ENCODE measurements at regions not wholly inside any gene's neighbourhood (a gene's known extent, or its start where the extent isn't known, plus 50 kb on each side); places are given as distances from the start of the nearest gene placed in this dataset.

GRCh38 chr6:4314201-4314707, 178.9 kb upstream of the ECI2 start:
- H3K27me3 ChIP-seq (ENCODE audit: control insufficient read depth, insufficient read depth, low read length), result no peaks in the 10 kb centered on the region
- DNase-seq, result no peak
- peaks cover 17% of the 10 kb centered on the region for H3K4me1 ChIP-seq (ENCODE audit: control insufficient read depth, insufficient read depth, low read length)

GRCh38 chr6:4313044-4313686, 177.8 kb upstream of the ECI2 start:
- WGBS (ENCODE audit: insufficient coverage), result 60% methylated on average over 1 of the region's 2 CpGs
- Histone ChIP-seq H3K4me3 (ENCODE audit: low read length) (no peak overlapping the region), H3K36me3 (ENCODE audit: control insufficient read depth, insufficient read depth, low read length) (no peaks in the 10 kb centered on the region), H3K4me1 (ENCODE audit: control insufficient read depth, insufficient read depth, low read length) (peaks cover 16% of the 10 kb centered on the region), H3K27ac (ENCODE audit: low read length) (no peak overlapping the region), H3K9me3 (replicated peaks; ENCODE audit: control insufficient read depth, low read depth, low read length) (peaks cover 13% of the 10 kb centered on the region), H3K27me3 (ENCODE audit: control insufficient read depth, insufficient read depth, low read length) (no peaks in the 10 kb centered on the region)
- DNase-seq, result peak; percentile 17

More at GRCh38 chr6:4314201-4314707, 178.9 kb upstream of the ECI2 start:
- H3K27ac ChIP-seq (ENCODE audit: low read length), result no peak overlapping the region
- H3K9me3 ChIP-seq (replicated peaks; ENCODE audit: control insufficient read depth, low read depth, low read length), result peaks cover 13% of the 10 kb centered on the region
- no peaks in the 10 kb centered on the region for H3K36me3 ChIP-seq (ENCODE audit: control insufficient read depth, insufficient read depth, low read length)
- H3K4me3 ChIP-seq (ENCODE audit: low read length), result no peak overlapping the region
- no CpG with 5 or more reads among the region's 2 CpGs for WGBS (ENCODE audit: insufficient coverage)

- H3K36me3 ChIP-seq (ENCODE audit: control insufficient read depth, insufficient read depth, low read length), result no peaks in the 10 kb centered on the region
- H3K4me3 ChIP-seq (ENCODE audit: low read length), result no peak overlapping the region
- peaks cover 11% of the 10 kb centered on the region for H3K4me1 ChIP-seq (ENCODE audit: control insufficient read depth, insufficient read depth, low read length)
- no peak for DNase-seq
- H3K9me3 ChIP-seq (replicated peaks; ENCODE audit: control insufficient read depth, low read depth, low read length), result peaks cover 13% of the 10 kb centered on the region
- no peak overlapping the region for H3K27ac ChIP-seq (ENCODE audit: low read length)
- H3K27me3 ChIP-seq (ENCODE audit: control insufficient read depth, insufficient read depth, low read length), result no peaks in the 10 kb centered on the region
Observed at GRCh38 chr6:4311976-4312860, 176.8 kb upstream of the ECI2 start.

- Histone ChIP-seq H3K4me3 (ENCODE audit: low read length) (no peak overlapping the region), H3K4me1 (ENCODE audit: control insufficient read depth, insufficient read depth, low read length) (no peaks in the 10 kb centered on the region), H3K27ac (ENCODE audit: low read length) (no peak overlapping the region), H3K27me3 (ENCODE audit: control insufficient read depth, insufficient read depth, low read length) (no peaks in the 10 kb centered on the region), H3K36me3 (ENCODE audit: control insufficient read depth, insufficient read depth, low read length) (no peaks in the 10 kb centered on the region), H3K9me3 (replicated peaks; ENCODE audit: control insufficient read depth, low read depth, low read length) (peaks cover 13% of the 10 kb centered on the region)
- no peak for DNase-seq
- 67% methylated on average over 3 of the region's 3 CpGs for WGBS (ENCODE audit: insufficient coverage)
Observed at GRCh38 chr6:4309540-4309939, 174.2 kb upstream of the ECI2 start.

GRCh38 chr6:4308364-4308763, 173.0 kb upstream of the ECI2 start:
- Histone ChIP-seq H3K27ac (ENCODE audit: low read length) (no peak overlapping the region), H3K27me3 (ENCODE audit: control insufficient read depth, insufficient read depth, low read length) (no peaks in the 10 kb centered on the region), H3K9me3 (replicated peaks; ENCODE audit: control insufficient read depth, low read depth, low read length) (peaks cover 12% of the 10 kb centered on the region), H3K4me1 (ENCODE audit: control insufficient read depth, insufficient read depth, low read length) (no peaks in the 10 kb centered on the region), H3K36me3 (ENCODE audit: control insufficient read depth, insufficient read depth, low read length) (no peaks in the 10 kb centered on the region), H3K4me3 (ENCODE audit: low read length) (no peak overlapping the region)
- WGBS (ENCODE audit: insufficient coverage), result no CpG with 5 or more reads among the region's 1 CpG
- no peak for DNase-seq

GRCh38 chr6:4304927-4305455, 169.6 kb upstream of the ECI2 start:
- H3K9me3 ChIP-seq (replicated peaks; ENCODE audit: control insufficient read depth, low read depth, low read length), result no peaks in the 10 kb centered on the region
- DNase-seq, result no peak
- H3K4me3 ChIP-seq (ENCODE audit: low read length), result no peak overlapping the region
- H3K4me1 ChIP-seq (ENCODE audit: control insufficient read depth, insufficient read depth, low read length), result peaks cover 5% of the 10 kb centered on the region
- H3K36me3 ChIP-seq (ENCODE audit: control insufficient read depth, insufficient read depth, low read length), result no peaks in the 10 kb centered on the region
- H3K27me3 ChIP-seq (ENCODE audit: control insufficient read depth, insufficient read depth, low read length), result no peaks in the 10 kb centered on the region
- no peak overlapping the region for H3K27ac ChIP-seq (ENCODE audit: low read length)

GRCh38 chr6:4303638-4304037, 168.3 kb upstream of the ECI2 start:
- no CpG with 5 or more reads among the region's 1 CpG for WGBS (ENCODE audit: insufficient coverage)

GRCh38 chr6:4302524-4302923, 167.1 kb upstream of the ECI2 start:
- H3K4me3 ChIP-seq (ENCODE audit: low read length), result no peak overlapping the region
- WGBS (ENCODE audit: insufficient coverage), result no CpG with 5 or more reads among the region's 2 CpGs
- peaks cover 5% of the 10 kb centered on the region for H3K4me1 ChIP-seq (ENCODE audit: control insufficient read depth, insufficient read depth, low read length)
- DNase-seq, result no peak
- H3K27me3 ChIP-seq (ENCODE audit: control insufficient read depth, insufficient read depth, low read length), result no peaks in the 10 kb centered on the region
- no peak overlapping the region for H3K27ac ChIP-seq (ENCODE audit: low read length)
- no peaks in the 10 kb centered on the region for H3K36me3 ChIP-seq (ENCODE audit: control insufficient read depth, insufficient read depth, low read length)
- peaks cover 3% of the 10 kb centered on the region for H3K9me3 ChIP-seq (replicated peaks; ENCODE audit: control insufficient read depth, low read depth, low read length)

More at GRCh38 chr6:4303638-4304037, 168.3 kb upstream of the ECI2 start:
- Histone ChIP-seq H3K36me3 (ENCODE audit: control insufficient read depth, insufficient read depth, low read length) (no peaks in the 10 kb centered on the region), H3K4me1 (ENCODE audit: control insufficient read depth, insufficient read depth, low read length) (peaks cover 5% of the 10 kb centered on the region), H3K4me3 (ENCODE audit: low read length) (no peak overlapping the region), H3K27ac (ENCODE audit: low read length) (no peak overlapping the region), H3K9me3 (replicated peaks; ENCODE audit: control insufficient read depth, low read depth, low read length) (no peaks in the 10 kb centered on the region), H3K27me3 (ENCODE audit: control insufficient read depth, insufficient read depth, low read length) (no peaks in the 10 kb centered on the region)
- no peak for DNase-seq

GRCh38 chr6:4301871-4302270, 166.5 kb upstream of the ECI2 start:
- H3K36me3 ChIP-seq (ENCODE audit: control insufficient read depth, insufficient read depth, low read length), result no peaks in the 10 kb centered on the region
- no peak overlapping the region for H3K4me3 ChIP-seq (ENCODE audit: low read length)
- peaks cover 5% of the 10 kb centered on the region for H3K4me1 ChIP-seq (ENCODE audit: control insufficient read depth, insufficient read depth, low read length)
- DNase-seq, result peak; percentile 33
- peaks cover 3% of the 10 kb centered on the region for H3K9me3 ChIP-seq (replicated peaks; ENCODE audit: control insufficient read depth, low read depth, low read length)
- no peaks in the 10 kb centered on the region for H3K27me3 ChIP-seq (ENCODE audit: control insufficient read depth, insufficient read depth, low read length)
- no peak overlapping the region for H3K27ac ChIP-seq (ENCODE audit: low read length)
- WGBS (ENCODE audit: insufficient coverage), result no CpG with 5 or more reads among the region's 2 CpGs

GRCh38 chr6:4300917-4301316, 165.5 kb upstream of the ECI2 start:
- H3K9me3 ChIP-seq (replicated peaks; ENCODE audit: control insufficient read depth, low read depth, low read length), result peaks cover 3% of the 10 kb centered on the region
- H3K4me3 ChIP-seq (ENCODE audit: low read length), result no peak overlapping the region
- 83% methylated on average over 1 of the region's 5 CpGs for WGBS (ENCODE audit: insufficient coverage)
- no peaks in the 10 kb centered on the region for H3K27me3 ChIP-seq (ENCODE audit: control insufficient read depth, insufficient read depth, low read length)
- no peaks in the 10 kb centered on the region for H3K36me3 ChIP-seq (ENCODE audit: control insufficient read depth, insufficient read depth, low read length)
- no peak overlapping the region for H3K27ac ChIP-seq (ENCODE audit: low read length)
- H3K4me1 ChIP-seq (ENCODE audit: control insufficient read depth, insufficient read depth, low read length), result peaks cover 5% of the 10 kb centered on the region
- DNase-seq, result no peak
